ENCODE measurements at regions not wholly inside any gene's neighbourhood (a gene's known extent, or its start where the extent isn't known, plus 50 kb on each side); places are given as distances from the start of the nearest gene placed in this dataset.

DNA sequence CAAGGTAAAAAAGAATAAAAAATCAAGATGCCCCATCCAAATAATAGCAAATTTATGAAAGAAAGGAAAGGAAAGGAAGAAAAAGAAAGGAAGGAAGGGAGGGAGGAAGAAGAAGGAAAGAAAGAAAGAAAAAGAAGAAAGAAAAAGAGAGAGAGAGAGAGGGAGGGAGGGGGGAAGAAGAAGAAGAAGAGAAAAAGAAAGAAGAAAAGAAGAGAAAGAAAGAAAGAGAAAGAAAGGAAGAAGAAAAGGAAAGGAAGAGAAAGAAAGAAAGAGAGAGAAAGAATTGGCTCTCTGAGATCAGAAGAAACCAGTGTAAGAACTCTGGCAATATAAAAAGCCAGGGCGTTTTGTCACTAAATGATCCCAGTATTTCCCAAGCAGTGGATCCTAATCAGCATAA is 401.7 kb downstream of the EPHA7 start:
- H3K27ac ChIP-seq, result no peak overlapping the region
- no peak overlapping the region for H3K4me3 ChIP-seq
- H3K27me3 ChIP-seq, result no peaks in the 10 kb centered on the region
- TF ChIP-seq POLR2AphosphoS5 (IDR thresholded peaks at IDR 0.05), result no peak
- no peak for TF ChIP-seq POLR2A (IDR thresholded peaks at IDR 0.05)
- TF ChIP-seq, protein P1, sequence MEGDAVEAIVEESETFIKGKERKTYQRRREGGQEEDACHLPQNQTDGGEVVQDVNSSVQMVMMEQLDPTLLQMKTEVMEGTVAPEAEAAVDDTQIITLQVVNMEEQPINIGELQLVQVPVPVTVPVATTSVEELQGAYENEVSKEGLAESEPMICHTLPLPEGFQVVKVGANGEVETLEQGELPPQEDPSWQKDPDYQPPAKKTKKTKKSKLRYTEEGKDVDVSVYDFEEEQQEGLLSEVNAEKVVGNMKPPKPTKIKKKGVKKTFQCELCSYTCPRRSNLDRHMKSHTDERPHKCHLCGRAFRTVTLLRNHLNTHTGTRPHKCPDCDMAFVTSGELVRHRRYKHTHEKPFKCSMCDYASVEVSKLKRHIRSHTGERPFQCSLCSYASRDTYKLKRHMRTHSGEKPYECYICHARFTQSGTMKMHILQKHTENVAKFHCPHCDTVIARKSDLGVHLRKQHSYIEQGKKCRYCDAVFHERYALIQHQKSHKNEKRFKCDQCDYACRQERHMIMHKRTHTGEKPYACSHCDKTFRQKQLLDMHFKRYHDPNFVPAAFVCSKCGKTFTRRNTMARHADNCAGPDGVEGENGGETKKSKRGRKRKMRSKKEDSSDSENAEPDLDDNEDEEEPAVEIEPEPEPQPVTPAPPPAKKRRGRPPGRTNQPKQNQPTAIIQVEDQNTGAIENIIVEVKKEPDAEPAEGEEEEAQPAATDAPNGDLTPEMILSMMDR (IDR thresholded peaks at IDR 0.05), result no peak
- no peaks in the 10 kb centered on the region for H3K4me1 ChIP-seq
- intact Hi-C loops (cut with DNase I; ENCODE audit: low total_unique reads), result no loop called here
- no peaks in the 10 kb centered on the region for H3K36me3 ChIP-seq
- H3K9me3 ChIP-seq, result no peaks in the 10 kb centered on the region
- DNase-seq (ENCODE audit: low spot score in 2 of 2), result no peak

DNA sequence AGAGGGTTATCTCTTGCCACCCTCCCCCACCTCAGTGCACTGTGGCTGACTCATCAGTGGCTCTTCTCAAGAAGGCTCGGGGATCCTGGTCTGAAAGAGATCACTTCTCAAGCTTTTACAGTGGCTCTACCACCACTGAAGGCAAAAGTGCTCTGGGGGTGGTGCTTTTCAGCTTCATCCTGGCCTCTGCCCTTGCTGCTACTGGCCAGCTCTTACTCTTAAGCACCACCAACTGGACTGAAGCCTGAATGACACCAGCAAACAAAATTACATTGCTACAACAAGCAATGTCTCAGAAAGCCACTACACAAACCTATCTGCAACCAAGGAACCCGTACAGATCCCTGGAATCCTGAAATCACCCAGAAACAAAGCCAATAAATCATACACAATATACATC is 402.1 kb downstream of the EPHA7 start:
- Histone ChIP-seq H3K4me1 (no peaks in the 10 kb centered on the region), H3K9me3 (no peaks in the 10 kb centered on the region), H3K36me3 (no peaks in the 10 kb centered on the region), H3K27me3 (no peaks in the 10 kb centered on the region), H3K4me3 (no peak overlapping the region), H3K27ac (no peak overlapping the region)
- TF ChIP-seq POLR2A (IDR thresholded peaks at IDR 0.05) (no peak), POLR2AphosphoS5 (IDR thresholded peaks at IDR 0.05) (no peak)
- TF ChIP-seq, protein P1 (IDR thresholded peaks at IDR 0.05), result no peak
- no peak for DNase-seq (ENCODE audit: low spot score in 2 of 2)
- intact Hi-C loops (cut with DNase I; ENCODE audit: low total_unique reads), result no loop called here

DNA sequence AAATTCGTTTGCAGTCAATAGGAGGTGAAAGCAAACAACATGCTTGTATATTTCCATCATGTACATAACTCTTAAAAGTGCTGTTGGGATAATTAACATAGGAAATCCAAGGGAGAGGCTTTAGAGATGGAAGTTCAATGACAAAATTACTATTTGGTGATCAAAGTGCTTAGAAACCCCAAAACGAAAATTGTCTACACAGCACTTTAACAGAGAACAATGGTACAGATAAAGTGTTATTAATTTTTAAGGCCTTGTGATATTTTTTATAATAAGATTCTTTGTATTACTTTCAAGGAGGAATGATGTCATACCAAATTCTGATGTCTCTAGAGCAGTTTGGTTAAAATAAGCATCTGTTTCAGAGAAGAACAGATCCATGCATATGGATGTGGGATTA is 406.3 kb downstream of the EPHA7 start:
- no peak for TF ChIP-seq POLR2AphosphoS5 (IDR thresholded peaks at IDR 0.05)
- no peak for TF ChIP-seq POLR2A (IDR thresholded peaks at IDR 0.05)
- TF ChIP-seq, protein P1 (IDR thresholded peaks at IDR 0.05), result no peak
- Histone ChIP-seq H3K27ac (no peak overlapping the region), H3K9me3 (no peaks in the 10 kb centered on the region), H3K4me3 (no peak overlapping the region), H3K36me3 (no peaks in the 10 kb centered on the region), H3K4me1 (no peaks in the 10 kb centered on the region), H3K27me3 (no peaks in the 10 kb centered on the region)
- DNase-seq (ENCODE audit: low spot score in 2 of 2), result no peak
- intact Hi-C loops (cut with DNase I; ENCODE audit: low total_unique reads), result no loop called here

DNA sequence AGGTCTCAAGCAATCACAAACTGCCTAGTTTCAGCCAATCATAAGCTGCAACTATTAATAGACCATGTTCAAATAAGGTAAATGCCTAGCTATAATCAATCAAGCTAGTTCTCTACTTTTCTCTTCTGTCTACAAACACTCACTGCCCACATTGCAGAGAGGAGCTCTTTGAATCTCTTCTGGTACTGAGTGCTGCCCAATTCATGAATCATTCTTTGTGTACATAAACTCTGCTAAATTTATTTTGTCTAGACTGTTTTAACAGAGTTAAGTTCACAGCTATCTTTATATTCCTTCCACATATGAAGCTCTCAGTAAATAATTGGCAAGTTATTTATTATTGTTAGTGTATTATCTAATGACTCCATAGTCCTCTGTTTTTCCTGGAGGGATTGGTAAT is 411.0 kb downstream of the EPHA7 start:
- no peak for DNase-seq (ENCODE audit: low spot score in 2 of 2)
- no peaks in the 10 kb centered on the region for H3K27me3 ChIP-seq
- H3K4me1 ChIP-seq, result no peaks in the 10 kb centered on the region
- H3K27ac ChIP-seq, result no peak overlapping the region
- no peaks in the 10 kb centered on the region for H3K36me3 ChIP-seq
- no peaks in the 10 kb centered on the region for H3K9me3 ChIP-seq
- intact Hi-C loops (cut with DNase I; ENCODE audit: low total_unique reads), result no loop called here
- TF ChIP-seq, protein P1 (IDR thresholded peaks at IDR 0.05), result no peak
- TF ChIP-seq POLR2AphosphoS5 (IDR thresholded peaks at IDR 0.05) (no peak), POLR2A (IDR thresholded peaks at IDR 0.05) (no peak)
- H3K4me3 ChIP-seq, result no peak overlapping the region

DNA sequence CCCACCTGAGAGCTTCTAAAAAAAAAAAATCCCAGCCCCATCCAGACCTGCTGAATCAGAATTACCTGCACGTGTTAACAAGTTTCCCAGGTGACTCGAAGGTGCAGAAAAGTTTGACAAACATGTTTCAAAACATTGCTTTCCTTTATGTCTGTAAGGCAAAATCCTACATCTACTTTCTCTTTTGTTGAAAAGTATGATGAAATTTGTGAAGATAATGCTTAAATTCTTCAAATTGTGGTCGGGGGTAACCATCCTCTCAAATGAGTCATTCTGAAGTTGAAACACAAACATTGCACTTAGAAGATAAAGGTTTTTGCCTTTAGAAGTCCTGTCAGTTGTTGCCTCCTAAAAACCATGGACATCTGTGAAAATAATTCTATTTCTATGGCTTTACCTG is 429.7 kb downstream of the EPHA7 start:
- TF ChIP-seq POLR2AphosphoS5 (IDR thresholded peaks at IDR 0.05) (no peak), POLR2A (IDR thresholded peaks at IDR 0.05) (no peak)
- TF ChIP-seq, protein P1 (IDR thresholded peaks at IDR 0.05), result no peak
- Histone ChIP-seq H3K36me3 (no peaks in the 10 kb centered on the region), H3K9me3 (no peaks in the 10 kb centered on the region), H3K27me3 (no peaks in the 10 kb centered on the region), H3K27ac (no peak overlapping the region), H3K4me3 (no peak overlapping the region), H3K4me1 (no peaks in the 10 kb centered on the region)
- intact Hi-C loops (cut with DNase I; ENCODE audit: low total_unique reads), result no loop called here
- no peak for DNase-seq (ENCODE audit: low spot score in 2 of 2)

All from breast epithelium (tissue), 4 donors.